CD14-positive monocyte (primary cell): ENCODE measurements at regions not wholly inside any gene's neighbourhood (a gene's known extent, or its start where the extent isn't known, plus 50 kb on each side); places are given as distances from the start of the nearest gene placed in this dataset. TPM values are rescaled to one million over a fixed set of nuclear protein-coding genes. Genes with fewer than 3 reads are reported as not detected.

Experiments
- small RNA-seq: library from RNA; depleted of rRNA; stranded (forward); fragments of <200 nt; gene quantifications from one replicate; pipeline ENCODE3, GENCODE V24; 2012; ENCODE audit warnings: low read depth; ENCODE audit not compliant: insufficient read length

Small RNA genes in the stretch of these regions (small RNA-seq; reads per million reads assigned to genes)
- gene RF00635: not detected
